Karpas-422 (cell line): ENCODE measurements at regions not wholly inside any gene's neighbourhood (a gene's known extent, or its start where the extent isn't known, plus 50 kb on each side); places are given as distances from the start of the nearest gene placed in this dataset.

Experiments used
- DNase-seq: peaks from one replicate; pipeline ENCODE4 v3.0.0-alpha.2; 2015
- H2AFZ ChIP-seq: fragments of 200-600 bp; sonication (generic); 2 replicates; pipeline ENCODE4 v1.6.1; 2014; ENCODE audit warnings: antibody characterized with exemption, low read length, mixed read lengths
- H3K27ac ChIP-seq: fragments of 200-600 bp; sonication (generic); 2 replicates; pipeline ENCODE4 v1.5.1; 2014; ENCODE audit warnings: mild to moderate bottlenecking, low read length, moderate library complexity
- H3K27me3 ChIP-seq: fragments of 200-600 bp; sonication (generic); 2 replicates; pipeline ENCODE4 v1.6.1; 2014; ENCODE audit warnings: low read length, mixed read lengths
- H3K36me3 ChIP-seq: fragments of 200-600 bp; sonication (generic); 2 replicates; pipeline ENCODE4 v1.6.1; 2014; ENCODE audit warnings: low read length, mixed read lengths; ENCODE audit not compliant: insufficient read depth
- H3K4me1 ChIP-seq: fragments of 200-600 bp; sonication (generic); 2 replicates; pipeline ENCODE4 v1.6.1; 2014; ENCODE audit warnings: mild to moderate bottlenecking, low read length, mixed read lengths
- H3K4me2 ChIP-seq: fragments of 200-600 bp; sonication (generic); 2 replicates; pipeline ENCODE4 v1.6.1; 2014; ENCODE audit warnings: low read length, low read depth, mild to moderate bottlenecking; ENCODE audit not compliant: poor library complexity, severe bottlenecking
- H3K4me3 ChIP-seq: fragments of 200-600 bp; sonication (generic); 2 replicates; pipeline ENCODE4 v1.5.1; 2014; ENCODE audit warnings: mild to moderate bottlenecking, antibody characterized with exemption, low read length, mixed read lengths
- H3K79me2 ChIP-seq: fragments of 200-600 bp; sonication (generic); 2 replicates; pipeline ENCODE4 v1.6.1; 2014; ENCODE audit warnings: mild to moderate bottlenecking, low read length, mixed read lengths
- H3K9ac ChIP-seq: fragments of 200-600 bp; sonication (generic); 2 replicates; pipeline ENCODE4 v1.6.0; 2014; ENCODE audit warnings: low read length
- H3K9me2 ChIP-seq: fragments of 200-600 bp; sonication (generic), shearing (Covaris generic); replicated peaks from 2 replicates; pipeline ENCODE4 v1.6.0; 2014; ENCODE audit warnings: mild to moderate bottlenecking, low read length, moderate library complexity; ENCODE audit not compliant: insufficient read depth
- H3K9me3 ChIP-seq: fragments of 300-700, 200-600 bp; sonication (generic); 2 replicates; pipeline ENCODE4 v1.6.1; 2014; ENCODE audit warnings: low read length, mixed read lengths
- H4K20me1 ChIP-seq: fragments of 200-600 bp; sonication (generic); 2 replicates; pipeline ENCODE4 v1.6.1; 2014; ENCODE audit warnings: mild to moderate bottlenecking, antibody characterized with exemption, low read length, low read depth; ENCODE audit not compliant: insufficient read depth

- Histone ChIP-seq H3K4me2 (no peak overlapping the region), H3K9me2 (no peaks in the 10 kb centered on the region), H3K27ac (no peak overlapping the region), H3K79me2 (no peaks in the 10 kb centered on the region), H3K4me3 (no peak overlapping the region), H3K4me1 (peaks cover 3% of the 10 kb centered on the region), H2AFZ (no peak overlapping the region), H4K20me1 (no peaks in the 10 kb centered on the region), H3K9ac (no peak overlapping the region), H3K36me3 (no peaks in the 10 kb centered on the region), H3K9me3 (no peaks in the 10 kb centered on the region), H3K27me3 (no peaks in the 10 kb centered on the region)
- no peak for DNase-seq
These were observed 926.4 kb downstream of the IGSF11 start for GRCh38 chr3:118108201-118108600.

GRCh38 chr3:118108769-118109168 is 925.9 kb downstream of the IGSF11 start:
- Histone ChIP-seq H3K4me2 (no peak overlapping the region), H4K20me1 (no peaks in the 10 kb centered on the region), H3K9me3 (no peaks in the 10 kb centered on the region), H3K9me2 (no peaks in the 10 kb centered on the region), H3K9ac (no peak overlapping the region), H3K27me3 (no peaks in the 10 kb centered on the region), H3K79me2 (no peaks in the 10 kb centered on the region), H3K4me1 (no peaks in the 10 kb centered on the region), H3K36me3 (no peaks in the 10 kb centered on the region), H3K27ac (no peak overlapping the region), H2AFZ (no peak overlapping the region), H3K4me3 (no peak overlapping the region)
- DNase-seq: no peak

- DNase-seq: no peak
- Histone ChIP-seq H3K4me2 (no peak overlapping the region), H3K4me1 (no peaks in the 10 kb centered on the region), H3K27me3 (no peaks in the 10 kb centered on the region), H3K9me2 (no peaks in the 10 kb centered on the region), H3K27ac (no peak overlapping the region), H3K9ac (no peak overlapping the region), H3K36me3 (no peaks in the 10 kb centered on the region), H3K79me2 (no peaks in the 10 kb centered on the region), H3K4me3 (no peak overlapping the region), H2AFZ (no peak overlapping the region), H3K9me3 (no peaks in the 10 kb centered on the region), H4K20me1 (no peaks in the 10 kb centered on the region)
These were observed 924.4 kb downstream of the IGSF11 start for GRCh38 chr3:118110211-118110610.

- Histone ChIP-seq H3K36me3 (no peaks in the 10 kb centered on the region), H3K79me2 (no peaks in the 10 kb centered on the region), H3K9ac (no peak overlapping the region), H3K27me3 (no peaks in the 10 kb centered on the region), H3K4me3 (no peak overlapping the region), H3K4me1 (no peaks in the 10 kb centered on the region), H2AFZ (no peak overlapping the region), H3K4me2 (no peak overlapping the region), H3K27ac (no peak overlapping the region), H4K20me1 (no peaks in the 10 kb centered on the region), H3K9me2 (no peaks in the 10 kb centered on the region), H3K9me3 (no peaks in the 10 kb centered on the region)
- no peak for DNase-seq
These were observed 917.7 kb downstream of the IGSF11 start for GRCh38 chr3:118116991-118117390.

GRCh38 chr3:118126751-118127150 is 907.9 kb downstream of the IGSF11 start:
- H3K36me3 ChIP-seq: no peaks in the 10 kb centered on the region
- H3K4me3 ChIP-seq: no peak overlapping the region
- no peak overlapping the region for H3K4me2 ChIP-seq
- no peak overlapping the region for H3K27ac ChIP-seq
- no peak overlapping the region for H3K9ac ChIP-seq
- H3K27me3 ChIP-seq: no peaks in the 10 kb centered on the region
- no peaks in the 10 kb centered on the region for H3K79me2 ChIP-seq
- H4K20me1 ChIP-seq: no peaks in the 10 kb centered on the region
- DNase-seq: no peak
- H3K9me2 ChIP-seq: no peaks in the 10 kb centered on the region
- no peak overlapping the region for H2AFZ ChIP-seq
- H3K4me1 ChIP-seq: no peaks in the 10 kb centered on the region
- H3K9me3 ChIP-seq: no peaks in the 10 kb centered on the region

GRCh38 chr3:118127992-118128391 is 906.7 kb downstream of the IGSF11 start:
- Histone ChIP-seq H3K79me2 (no peaks in the 10 kb centered on the region), H3K9ac (no peak overlapping the region), H3K4me1 (no peaks in the 10 kb centered on the region), H4K20me1 (no peaks in the 10 kb centered on the region), H2AFZ (no peak overlapping the region), H3K36me3 (no peaks in the 10 kb centered on the region), H3K9me3 (no peaks in the 10 kb centered on the region), H3K4me2 (no peak overlapping the region), H3K9me2 (no peaks in the 10 kb centered on the region), H3K4me3 (no peak overlapping the region), H3K27ac (no peak overlapping the region), H3K27me3 (no peaks in the 10 kb centered on the region)
- DNase-seq: no peak

- H2AFZ ChIP-seq: no peak overlapping the region
- no peak overlapping the region for H3K9ac ChIP-seq
- no peak overlapping the region for H3K4me3 ChIP-seq
- H3K4me2 ChIP-seq: no peak overlapping the region
- H3K9me3 ChIP-seq: no peaks in the 10 kb centered on the region
- H3K27ac ChIP-seq: no peak overlapping the region
- no peaks in the 10 kb centered on the region for H3K27me3 ChIP-seq
- no peaks in the 10 kb centered on the region for H3K79me2 ChIP-seq
- no peaks in the 10 kb centered on the region for H4K20me1 ChIP-seq
- H3K9me2 ChIP-seq: no peaks in the 10 kb centered on the region
- H3K4me1 ChIP-seq: no peaks in the 10 kb centered on the region
- DNase-seq: no peak
- no peaks in the 10 kb centered on the region for H3K36me3 ChIP-seq
These were observed 905.8 kb downstream of the IGSF11 start for GRCh38 chr3:118128886-118129285.

- no peaks in the 10 kb centered on the region for H3K79me2 ChIP-seq
- no peak overlapping the region for H2AFZ ChIP-seq
- no peak overlapping the region for H3K27ac ChIP-seq
- H3K9ac ChIP-seq: no peak overlapping the region
- no peak for DNase-seq
- no peak overlapping the region for H3K4me2 ChIP-seq
- H3K36me3 ChIP-seq: no peaks in the 10 kb centered on the region
- H3K4me1 ChIP-seq: no peaks in the 10 kb centered on the region
- no peaks in the 10 kb centered on the region for H3K9me2 ChIP-seq
- H3K27me3 ChIP-seq: no peaks in the 10 kb centered on the region
- no peaks in the 10 kb centered on the region for H4K20me1 ChIP-seq
- no peak overlapping the region for H3K4me3 ChIP-seq
- H3K9me3 ChIP-seq: no peaks in the 10 kb centered on the region
These were observed 896.9 kb downstream of the IGSF11 start for GRCh38 chr3:118137778-118138177.

- Histone ChIP-seq H3K27ac (no peak overlapping the region), H3K27me3 (no peaks in the 10 kb centered on the region), H2AFZ (no peak overlapping the region), H4K20me1 (no peaks in the 10 kb centered on the region), H3K9me2 (no peaks in the 10 kb centered on the region), H3K36me3 (no peaks in the 10 kb centered on the region), H3K4me1 (no peaks in the 10 kb centered on the region), H3K9ac (no peak overlapping the region), H3K4me3 (no peak overlapping the region), H3K4me2 (no peak overlapping the region), H3K79me2 (no peaks in the 10 kb centered on the region), H3K9me3 (no peaks in the 10 kb centered on the region)
- DNase-seq: no peak
These were observed 889.7 kb downstream of the IGSF11 start for GRCh38 chr3:118144919-118145318.
